Right lobe of liver (tissue), 6 donors: ENCODE measurements at regions not wholly inside any gene's neighbourhood (a gene's known extent, or its start where the extent isn't known, plus 50 kb on each side); places are given as distances from the start of the nearest gene placed in this dataset.

ENCODE experiments used
- ATAC-seq, 4 donors: fragments of 200-7000 bp; cut with Tn5 transposase; one replicate each; pipeline ENCODE4 v1.9.1; 2020; ENCODE audit warnings: mild to moderate bottlenecking in 4 of 4, moderate library complexity in 4 of 4
- DNase-seq, 3 donors: peaks; one replicate each; pipeline ENCODE4 v3.0.0-alpha.2; 2020
- H3K27ac ChIP-seq, 3 donors: fragments of 200-600 bp; one replicate each; pipeline ENCODE4 v1.8.0; 2022
- H3K27me3 ChIP-seq, 2 donors: fragments of 200-600 bp; one replicate each; pipeline ENCODE4 v1.8.0; 2022
- H3K36me3 ChIP-seq, 4 donors: fragments of 200-600 bp; sonication (generic) in 1 of 4; one replicate each; pipeline versions ENCODE4 v1.5.1 to v1.8.0; 2017 to 2022; ENCODE audit warnings: control low read depth in 1 of 4
- H3K4me1 ChIP-seq, 4 donors: fragments of 200-600 bp; sonication (generic) in 1 of 4; one replicate each; pipeline versions ENCODE4 v1.5.1 to v1.8.0; 2017 to 2022; ENCODE audit warnings: control low read depth in 1 of 4
- H3K4me3 ChIP-seq, 3 donors: fragments of 200-600 bp; one replicate each; pipeline ENCODE4 v1.8.0; 2022
- H3K9me3 ChIP-seq, 4 donors: fragments of 200-600 bp; sonication (generic) in 1 of 4; one replicate each; pipeline versions ENCODE4 v1.5.1 to v1.8.0; 2017 to 2022; ENCODE audit warnings: control low read depth in 1 of 4
- POLR2A ChIP-seq: fragments of 450-650 bp; IDR thresholded peaks from one replicate; pipeline ENCODE4 v1.6.1; 2017; ENCODE audit warnings: antibody characterized with exemption, mild to moderate bottlenecking
- WGBS: methylation state at CpG from one replicate; pipeline ENCODE4 v1.1.6; 2018; ENCODE audit warnings: low coverage, low lambda C conversion rate; ENCODE audit not compliant: insufficient coverage; ENCODE audit errors: missing lambda C conversion rate; 5-methylcytosine and 5-hydroxymethylcytosine counted together
- intact Hi-C, 2 donors: fragments of 100-400 bp; cut with DNase I; formaldehyde crosslinking; loops; one replicate each; pipeline versions ENCODE4 v1.11.2 to v1.14.1; 2022
- TF ChIP-seq, protein P1 (sequence below), 4 donors: fragments of 200-600 bp in 3 of 4; fragments of 450-650 bp in 1 of 4; IDR thresholded peaks; one replicate each; pipeline versions ENCODE4 v1.5.1 to v1.8.0; 2016 to 2022; ENCODE audit warnings: antibody characterized with exemption in 4 of 4, mild to moderate bottlenecking in 2 of 4
- donor health status: DM: no; HTN: yes; CAD: no.
- donor health status: DM: no; HTN: no; CAD: no.
- donor health status: DM: no; HTN: no; CAD: no.
- donor health status: DM: no; HTN: yes; CAD: no.
- donor health status: DM: no; HTN: yes; CAD: no.

DNA sequence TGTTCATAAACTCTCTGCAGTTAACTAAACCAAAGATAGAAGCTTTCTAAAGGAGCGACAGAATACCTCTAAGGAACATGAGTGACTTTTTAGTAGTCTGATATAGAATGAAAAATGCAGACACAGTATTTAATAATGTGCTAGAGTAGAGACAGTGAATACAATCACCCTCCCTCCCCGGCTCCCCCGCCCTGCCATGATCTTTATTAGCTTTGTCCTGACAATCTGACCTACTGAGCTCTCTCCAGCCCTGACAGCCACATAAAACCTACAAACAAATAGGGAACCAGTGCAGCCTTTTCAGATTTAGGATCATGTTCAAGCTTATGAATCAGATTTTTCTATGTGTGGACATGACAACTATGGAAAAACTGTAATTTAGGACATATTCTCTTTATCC lies 777.6 kb upstream of the FANCL start:
- H3K4me3 ChIP-seq = no peak overlapping the region
- H3K36me3 ChIP-seq = no peaks in the 10 kb centered on the region
- H3K27ac ChIP-seq = no peak overlapping the region
- TF ChIP-seq, protein P1, sequence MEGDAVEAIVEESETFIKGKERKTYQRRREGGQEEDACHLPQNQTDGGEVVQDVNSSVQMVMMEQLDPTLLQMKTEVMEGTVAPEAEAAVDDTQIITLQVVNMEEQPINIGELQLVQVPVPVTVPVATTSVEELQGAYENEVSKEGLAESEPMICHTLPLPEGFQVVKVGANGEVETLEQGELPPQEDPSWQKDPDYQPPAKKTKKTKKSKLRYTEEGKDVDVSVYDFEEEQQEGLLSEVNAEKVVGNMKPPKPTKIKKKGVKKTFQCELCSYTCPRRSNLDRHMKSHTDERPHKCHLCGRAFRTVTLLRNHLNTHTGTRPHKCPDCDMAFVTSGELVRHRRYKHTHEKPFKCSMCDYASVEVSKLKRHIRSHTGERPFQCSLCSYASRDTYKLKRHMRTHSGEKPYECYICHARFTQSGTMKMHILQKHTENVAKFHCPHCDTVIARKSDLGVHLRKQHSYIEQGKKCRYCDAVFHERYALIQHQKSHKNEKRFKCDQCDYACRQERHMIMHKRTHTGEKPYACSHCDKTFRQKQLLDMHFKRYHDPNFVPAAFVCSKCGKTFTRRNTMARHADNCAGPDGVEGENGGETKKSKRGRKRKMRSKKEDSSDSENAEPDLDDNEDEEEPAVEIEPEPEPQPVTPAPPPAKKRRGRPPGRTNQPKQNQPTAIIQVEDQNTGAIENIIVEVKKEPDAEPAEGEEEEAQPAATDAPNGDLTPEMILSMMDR (IDR thresholded peaks at IDR 0.05) = no peak
- no peak for TF ChIP-seq POLR2A
- 67% methylated on average over 3 of the region's 3 CpGs for WGBS
- ATAC-seq (no peak), DNase-seq (no peak)
- no peaks in the 10 kb centered on the region for H3K4me1 ChIP-seq
- intact Hi-C loops = no loop called here
- H3K9me3 ChIP-seq = peaks cover 0 to 6% (median 0%) of the 10 kb centered on the region in 4 donors
- H3K27me3 ChIP-seq = no peaks in the 10 kb centered on the region

DNA sequence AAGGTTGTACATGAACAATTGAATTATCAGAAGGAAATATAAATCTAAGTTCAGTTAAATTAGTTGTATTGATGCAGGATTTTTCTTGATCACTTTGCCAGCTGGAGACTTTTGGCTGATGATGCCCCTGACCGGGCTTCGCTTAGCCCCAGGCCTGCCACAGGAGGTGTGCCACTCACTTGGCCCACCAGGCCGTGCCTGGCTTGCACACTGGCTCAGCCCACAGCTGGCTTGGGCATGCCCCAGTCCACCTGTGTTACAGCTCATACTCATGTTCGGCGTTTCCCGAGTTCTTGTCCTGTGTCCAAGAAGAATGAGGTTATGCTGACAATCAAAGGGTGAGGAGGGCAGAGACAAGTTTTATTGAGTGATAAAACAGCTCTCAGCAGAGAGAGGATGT lies 773.9 kb upstream of the FANCL start:
- TF ChIP-seq, protein P1 (IDR thresholded peaks at IDR 0.05) = no peak
- no peak for TF ChIP-seq POLR2A
- DNase-seq (no peak), ATAC-seq (no peak)
- Histone ChIP-seq H3K27ac (no peak overlapping the region), H3K27me3 (no peaks in the 10 kb centered on the region), H3K36me3 (no peaks in the 10 kb centered on the region), H3K4me3 (no peak overlapping the region), H3K9me3 (peaks cover 0 to 6% (median 0%) of the 10 kb centered on the region in 4 donors), H3K4me1 (no peaks in the 10 kb centered on the region)
- WGBS = 91% methylated on average over 6 of the region's 6 CpGs
- intact Hi-C loops = no loop called here

- DNase-seq (no peak), ATAC-seq (no peak)
- intact Hi-C loops = no loop called here
- TF ChIP-seq POLR2A = no peak
- TF ChIP-seq, protein P1 (IDR thresholded peaks at IDR 0.05) = no peak
- no peak overlapping the region for H3K27ac ChIP-seq
- H3K4me3 ChIP-seq = no peak overlapping the region
- no peaks in the 10 kb centered on the region for H3K27me3 ChIP-seq
- no peaks in the 10 kb centered on the region for H3K4me1 ChIP-seq
- H3K36me3 ChIP-seq = no peaks in the 10 kb centered on the region
- 67% methylated on average over 1 of the region's 1 CpG for WGBS
- peaks cover 0 to 6% (median 0%) of the 10 kb centered on the region in 4 donors for H3K9me3 ChIP-seq
Measured at GRCh38 chr2:59012971-59013370, 771.8 kb upstream of the FANCL start.

DNA sequence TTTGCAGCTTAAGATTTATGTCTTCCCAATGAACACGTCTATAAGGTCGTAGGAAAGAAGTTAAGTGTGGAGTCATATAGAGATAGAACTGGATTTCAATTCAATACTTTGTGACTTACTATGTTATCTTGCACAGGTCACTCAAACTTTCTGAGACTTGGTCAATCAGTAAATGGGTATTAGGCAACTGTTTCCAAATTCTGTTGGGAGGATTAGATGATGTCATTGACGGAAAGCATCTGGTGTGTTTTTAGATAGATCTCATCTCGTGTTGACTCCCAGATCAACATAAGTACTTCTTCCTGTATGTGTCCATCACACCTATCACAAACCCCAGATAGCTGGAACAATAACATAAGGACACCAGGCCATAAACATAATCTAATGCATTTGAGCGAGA lies 771.1 kb upstream of the FANCL start:
- ATAC-seq (no peak), DNase-seq (no peak)
- intact Hi-C loops = no loop called here
- peaks cover 0 to 6% (median 0%) of the 10 kb centered on the region in 4 donors for H3K9me3 ChIP-seq
- no peaks in the 10 kb centered on the region for H3K27me3 ChIP-seq
- TF ChIP-seq, protein P1 (IDR thresholded peaks at IDR 0.05) = no peak
- no peak for TF ChIP-seq POLR2A
- no peak overlapping the region for H3K27ac ChIP-seq
- H3K4me3 ChIP-seq = no peak overlapping the region
- no peaks in the 10 kb centered on the region for H3K36me3 ChIP-seq
- H3K4me1 ChIP-seq = no peaks in the 10 kb centered on the region
- WGBS = 44% methylated on average over 5 of the region's 5 CpGs

- no peaks in the 10 kb centered on the region for H3K36me3 ChIP-seq
- no peaks in the 10 kb centered on the region for H3K9me3 ChIP-seq
Measured at GRCh38 chr2:59008950-59009349, 767.8 kb upstream of the FANCL start.

More at GRCh38 chr2:59008950-59009349, 767.8 kb upstream of the FANCL start:
- TF ChIP-seq POLR2A = no peak
- TF ChIP-seq, protein P1 (IDR thresholded peaks at IDR 0.05) = no peak
- ATAC-seq (no peak), DNase-seq (no peak)
- Histone ChIP-seq H3K4me1 (no peaks in the 10 kb centered on the region), H3K4me3 (no peak overlapping the region), H3K27ac (no peak overlapping the region), H3K27me3 (no peaks in the 10 kb centered on the region)
- intact Hi-C loops = no loop called here
